ENCODE measurements at regions not wholly inside any gene's neighbourhood (a gene's known extent, or its start where the extent isn't known, plus 50 kb on each side); places are given as distances from the start of the nearest gene placed in this dataset.

- TF ChIP-seq ZNF274 (IDR thresholded peaks at IDR 0.05; ENCODE audit: low read length) (no peak), ZNF274 (tag by site-specific recombination; IDR thresholded peaks at IDR 0.05; ENCODE audit: borderline replicate concordance) (no peak), ZNF510 (tag by site-specific recombination; IDR thresholded peaks at IDR 0.05; ENCODE audit: insufficient replicate concordance) (no peak), HOXA7 (CRISPR knock-in tag; IDR thresholded peaks at IDR 0.05; ENCODE audit: borderline replicate concordance) (no peak), SETDB1 (IDR thresholded peaks at IDR 0.05; ENCODE audit: insufficient read length, low read length) (peak; percentile 44), ZNF221 (tag by site-specific recombination; IDR thresholded peaks at IDR 0.05; ENCODE audit: borderline replicate concordance) (no peak), MYNN (tag by site-specific recombination; IDR thresholded peaks at IDR 0.05; ENCODE audit: borderline replicate concordance) (no peak), PRDM10 (tag by site-specific recombination; IDR thresholded peaks at IDR 0.05) (no peak), ZNF660 (tag by site-specific recombination; IDR thresholded peaks at IDR 0.05) (no peak)
- TF ChIP-seq, protein P1, sequence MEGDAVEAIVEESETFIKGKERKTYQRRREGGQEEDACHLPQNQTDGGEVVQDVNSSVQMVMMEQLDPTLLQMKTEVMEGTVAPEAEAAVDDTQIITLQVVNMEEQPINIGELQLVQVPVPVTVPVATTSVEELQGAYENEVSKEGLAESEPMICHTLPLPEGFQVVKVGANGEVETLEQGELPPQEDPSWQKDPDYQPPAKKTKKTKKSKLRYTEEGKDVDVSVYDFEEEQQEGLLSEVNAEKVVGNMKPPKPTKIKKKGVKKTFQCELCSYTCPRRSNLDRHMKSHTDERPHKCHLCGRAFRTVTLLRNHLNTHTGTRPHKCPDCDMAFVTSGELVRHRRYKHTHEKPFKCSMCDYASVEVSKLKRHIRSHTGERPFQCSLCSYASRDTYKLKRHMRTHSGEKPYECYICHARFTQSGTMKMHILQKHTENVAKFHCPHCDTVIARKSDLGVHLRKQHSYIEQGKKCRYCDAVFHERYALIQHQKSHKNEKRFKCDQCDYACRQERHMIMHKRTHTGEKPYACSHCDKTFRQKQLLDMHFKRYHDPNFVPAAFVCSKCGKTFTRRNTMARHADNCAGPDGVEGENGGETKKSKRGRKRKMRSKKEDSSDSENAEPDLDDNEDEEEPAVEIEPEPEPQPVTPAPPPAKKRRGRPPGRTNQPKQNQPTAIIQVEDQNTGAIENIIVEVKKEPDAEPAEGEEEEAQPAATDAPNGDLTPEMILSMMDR (tag by site-specific recombination; IDR thresholded peaks at IDR 0.05): no peak
- TF ChIP-seq, protein P2, sequence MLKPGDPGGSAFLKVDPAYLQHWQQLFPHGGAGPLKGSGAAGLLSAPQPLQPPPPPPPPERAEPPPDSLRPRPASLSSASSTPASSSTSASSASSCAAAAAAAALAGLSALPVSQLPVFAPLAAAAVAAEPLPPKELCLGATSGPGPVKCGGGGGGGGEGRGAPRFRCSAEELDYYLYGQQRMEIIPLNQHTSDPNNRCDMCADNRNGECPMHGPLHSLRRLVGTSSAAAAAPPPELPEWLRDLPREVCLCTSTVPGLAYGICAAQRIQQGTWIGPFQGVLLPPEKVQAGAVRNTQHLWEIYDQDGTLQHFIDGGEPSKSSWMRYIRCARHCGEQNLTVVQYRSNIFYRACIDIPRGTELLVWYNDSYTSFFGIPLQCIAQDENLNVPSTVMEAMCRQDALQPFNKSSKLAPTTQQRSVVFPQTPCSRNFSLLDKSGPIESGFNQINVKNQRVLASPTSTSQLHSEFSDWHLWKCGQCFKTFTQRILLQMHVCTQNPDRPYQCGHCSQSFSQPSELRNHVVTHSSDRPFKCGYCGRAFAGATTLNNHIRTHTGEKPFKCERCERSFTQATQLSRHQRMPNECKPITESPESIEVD (tag by site-specific recombination; IDR thresholded peaks at IDR 0.05): no peak
- TF ChIP-seq, protein P3, sequence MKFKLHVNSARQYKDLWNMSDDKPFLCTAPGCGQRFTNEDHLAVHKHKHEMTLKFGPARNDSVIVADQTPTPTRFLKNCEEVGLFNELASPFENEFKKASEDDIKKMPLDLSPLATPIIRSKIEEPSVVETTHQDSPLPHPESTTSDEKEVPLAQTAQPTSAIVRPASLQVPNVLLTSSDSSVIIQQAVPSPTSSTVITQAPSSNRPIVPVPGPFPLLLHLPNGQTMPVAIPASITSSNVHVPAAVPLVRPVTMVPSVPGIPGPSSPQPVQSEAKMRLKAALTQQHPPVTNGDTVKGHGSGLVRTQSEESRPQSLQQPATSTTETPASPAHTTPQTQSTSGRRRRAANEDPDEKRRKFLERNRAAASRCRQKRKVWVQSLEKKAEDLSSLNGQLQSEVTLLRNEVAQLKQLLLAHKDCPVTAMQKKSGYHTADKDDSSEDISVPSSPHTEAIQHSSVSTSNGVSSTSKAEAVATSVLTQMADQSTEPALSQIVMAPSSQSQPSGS (tag by site-specific recombination; IDR thresholded peaks at IDR 0.05; ENCODE audit: low read depth): no peak
- TF ChIP-seq, protein P4, sequence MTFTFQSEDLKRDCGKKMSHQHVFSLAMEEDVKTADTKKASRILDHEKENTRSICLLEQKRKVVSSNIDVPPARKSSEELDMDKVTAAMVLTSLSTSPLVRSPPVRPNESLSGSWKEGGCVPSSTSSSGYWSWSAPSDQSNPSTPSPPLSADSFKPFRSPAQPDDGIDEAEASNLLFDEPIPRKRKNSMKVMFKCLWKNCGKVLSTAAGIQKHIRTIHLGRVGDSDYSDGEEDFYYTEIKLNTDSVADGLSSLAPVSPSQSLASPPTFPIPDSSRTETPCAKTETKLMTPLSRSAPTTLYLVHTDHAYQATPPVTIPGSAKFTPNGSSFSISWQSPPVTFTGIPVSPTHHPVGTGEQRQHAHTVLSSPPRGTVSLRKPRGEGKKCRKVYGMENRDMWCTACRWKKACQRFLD (tag by site-specific recombination; IDR thresholded peaks at IDR 0.05): no peak
- TF ChIP-seq, protein P5, sequence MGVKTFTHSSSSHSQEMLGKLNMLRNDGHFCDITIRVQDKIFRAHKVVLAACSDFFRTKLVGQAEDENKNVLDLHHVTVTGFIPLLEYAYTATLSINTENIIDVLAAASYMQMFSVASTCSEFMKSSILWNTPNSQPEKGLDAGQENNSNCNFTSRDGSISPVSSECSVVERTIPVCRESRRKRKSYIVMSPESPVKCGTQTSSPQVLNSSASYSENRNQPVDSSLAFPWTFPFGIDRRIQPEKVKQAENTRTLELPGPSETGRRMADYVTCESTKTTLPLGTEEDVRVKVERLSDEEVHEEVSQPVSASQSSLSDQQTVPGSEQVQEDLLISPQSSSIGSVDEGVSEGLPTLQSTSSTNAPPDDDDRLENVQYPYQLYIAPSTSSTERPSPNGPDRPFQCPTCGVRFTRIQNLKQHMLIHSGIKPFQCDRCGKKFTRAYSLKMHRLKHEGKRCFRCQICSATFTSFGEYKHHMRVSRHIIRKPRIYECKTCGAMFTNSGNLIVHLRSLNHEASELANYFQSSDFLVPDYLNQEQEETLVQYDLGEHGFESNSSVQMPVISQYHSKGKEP (tag by site-specific recombination; IDR thresholded peaks at IDR 0.05): no peak
Observed at GRCh38 chr1:112767646-112768045, 52.5 kb upstream of the PPM1J start.

Measured in HEK293 (cell line).